ENCODE measurements at regions not wholly inside any gene's neighbourhood (a gene's known extent, or its start where the extent isn't known, plus 50 kb on each side); places are given as distances from the start of the nearest gene placed in this dataset.

DNA sequence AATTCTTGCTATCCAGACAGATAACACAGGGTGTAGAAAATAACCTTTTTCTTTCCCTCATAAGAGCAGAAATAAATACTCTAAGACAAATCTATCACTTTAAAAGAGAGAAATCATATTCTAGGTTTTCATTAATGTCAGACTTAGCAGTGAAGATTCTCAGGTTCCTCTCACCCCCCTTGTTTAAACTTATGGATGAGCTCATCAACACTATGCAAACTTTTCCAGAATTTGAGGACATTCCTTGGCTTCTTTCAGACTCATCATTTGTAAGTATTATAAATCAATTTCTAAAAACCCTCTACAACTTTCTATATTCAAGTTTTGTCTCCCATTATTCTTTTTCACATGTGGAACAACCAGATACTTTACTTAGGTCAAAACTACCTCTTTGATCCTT, 374.9 kb upstream of the TRPC7 start:
- TF ChIP-seq, protein P1, sequence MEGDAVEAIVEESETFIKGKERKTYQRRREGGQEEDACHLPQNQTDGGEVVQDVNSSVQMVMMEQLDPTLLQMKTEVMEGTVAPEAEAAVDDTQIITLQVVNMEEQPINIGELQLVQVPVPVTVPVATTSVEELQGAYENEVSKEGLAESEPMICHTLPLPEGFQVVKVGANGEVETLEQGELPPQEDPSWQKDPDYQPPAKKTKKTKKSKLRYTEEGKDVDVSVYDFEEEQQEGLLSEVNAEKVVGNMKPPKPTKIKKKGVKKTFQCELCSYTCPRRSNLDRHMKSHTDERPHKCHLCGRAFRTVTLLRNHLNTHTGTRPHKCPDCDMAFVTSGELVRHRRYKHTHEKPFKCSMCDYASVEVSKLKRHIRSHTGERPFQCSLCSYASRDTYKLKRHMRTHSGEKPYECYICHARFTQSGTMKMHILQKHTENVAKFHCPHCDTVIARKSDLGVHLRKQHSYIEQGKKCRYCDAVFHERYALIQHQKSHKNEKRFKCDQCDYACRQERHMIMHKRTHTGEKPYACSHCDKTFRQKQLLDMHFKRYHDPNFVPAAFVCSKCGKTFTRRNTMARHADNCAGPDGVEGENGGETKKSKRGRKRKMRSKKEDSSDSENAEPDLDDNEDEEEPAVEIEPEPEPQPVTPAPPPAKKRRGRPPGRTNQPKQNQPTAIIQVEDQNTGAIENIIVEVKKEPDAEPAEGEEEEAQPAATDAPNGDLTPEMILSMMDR (IDR thresholded peaks at IDR 0.05): no peak
- no peak for TF ChIP-seq ZFX (IDR thresholded peaks at IDR 0.05; ENCODE audit: borderline replicate concordance)

Measured in 22Rv1 (cell line).